HEK293T (cell line): ENCODE measurements at regions not wholly inside any gene's neighbourhood (a gene's known extent, or its start where the extent isn't known, plus 50 kb on each side); places are given as distances from the start of the nearest gene placed in this dataset.

Source experiments
- CTCF ChIA-PET: fragments of 350-600 bp; formaldehyde crosslinking; extraction: SDS; loops from one replicate; lab custom pipeline; 2021; ENCODE audit warnings: antibody characterized with exemption, inconsistent platforms; lab: Yijun Ruan, JAX
- POLR2A ChIA-PET: fragments of 350-600 bp; formaldehyde crosslinking; extraction: SDS; loops from one replicate; lab custom pipeline; 2020; ENCODE audit warnings: antibody characterized with exemption, inconsistent platforms; lab: Yijun Ruan, JAX
- DNase-seq: peaks from one replicate; pipeline ENCODE4 v3.0.0; 2012; ENCODE audit warnings: mixed read lengths; ENCODE audit errors: extremely low spot score
- ARNT ChIP-seq: fragments of 450-650 bp; IDR thresholded peaks from 2 replicates; pipeline ENCODE4 v1.6.1; 2017; ENCODE audit warnings: mild to moderate bottlenecking
- BHLHE40 ChIP-seq: fragments of 450-650 bp; IDR thresholded peaks from 2 replicates; pipeline ENCODE4 v1.6.1; 2016; ENCODE audit warnings: mild to moderate bottlenecking, moderate library complexity, borderline replicate concordance
- CTBP1 ChIP-seq: fragments of 450-650 bp; IDR thresholded peaks from 2 replicates; pipeline ENCODE4 v1.6.1; 2016; ENCODE audit warnings: borderline replicate concordance
- ELF4 ChIP-seq: fragments of 450-650 bp; IDR thresholded peaks from 2 replicates; pipeline ENCODE4 v1.6.1; 2017; ENCODE audit warnings: antibody characterized with exemption
- FOXA1 ChIP-seq: fragments of 450-650 bp; IDR thresholded peaks from 2 replicates; pipeline ENCODE4 v1.6.1; 2016; ENCODE audit warnings: mild to moderate bottlenecking
- FOXK2 ChIP-seq: fragments of 450-650 bp; IDR thresholded peaks from 2 replicates; pipeline ENCODE4 v1.6.1; 2016; ENCODE audit warnings: mild to moderate bottlenecking
- FOXM1 ChIP-seq: fragments of 450-650 bp; IDR thresholded peaks from 2 replicates; pipeline ENCODE4 v1.6.1; 2017; ENCODE audit warnings: mild to moderate bottlenecking, borderline replicate concordance
- HDGF ChIP-seq: fragments of 450-650 bp; IDR thresholded peaks from 2 replicates; pipeline ENCODE4 v1.6.1; 2017; ENCODE audit warnings: antibody characterized with exemption, borderline replicate concordance
- L3MBTL2 ChIP-seq: fragments of 450-650 bp; conservative IDR thresholded peaks from 2 replicates; pipeline ENCODE4 v1.6.1; 2016; ENCODE audit warnings: mild to moderate bottlenecking
- LEF1 ChIP-seq: fragments of 450-650 bp; IDR thresholded peaks from 2 replicates; pipeline ENCODE4 v1.6.1; 2017; ENCODE audit warnings: mild to moderate bottlenecking, borderline replicate concordance
- NFRKB ChIP-seq: fragments of 450-650 bp; IDR thresholded peaks from 2 replicates; pipeline ENCODE4 v1.6.1; 2016; ENCODE audit warnings: mild to moderate bottlenecking, moderate library complexity
- SP1 ChIP-seq: fragments of 450-650 bp; IDR thresholded peaks from 2 replicates; pipeline ENCODE4 v1.6.1; 2017
- SUZ12 ChIP-seq: fragments of 450-650 bp; IDR thresholded peaks from 2 replicates; pipeline ENCODE4 v1.6.1; 2016; ENCODE audit warnings: mild to moderate bottlenecking
- TARDBP ChIP-seq: fragments of 450-650 bp; IDR thresholded peaks from 2 replicates; pipeline ENCODE4 v1.6.1; 2016
- ZNF384 ChIP-seq: fragments of 450-650 bp; IDR thresholded peaks from 2 replicates; pipeline ENCODE4 v1.6.1; 2016
- TF ChIP-seq, protein P1 (sequence below): fragments of 450-650 bp; IDR thresholded peaks from 2 replicates; pipeline ENCODE4 v1.6.1; 2016

- CTCF ChIA-PET = no interaction called here
- POLR2A ChIA-PET = no interaction called here
- TF ChIP-seq FOXM1 (no peak), SUZ12 (no peak)
- no peak for DNase-seq
Measured at GRCh38 chr5:152499814-152500535, 94.9 kb upstream of the NMUR2 start.

GRCh38 chr5:152501294-152501693 lies 96.2 kb upstream of the NMUR2 start:
- no peak for DNase-seq
- ChIA-PET POLR2A (no interaction called here), CTCF (no interaction called here)
- TF ChIP-seq FOXA1 (no peak), FOXM1 (no peak), ARNT (no peak), ELF4 (no peak), CTBP1 (no peak), BHLHE40 (no peak), LEF1 (no peak), TARDBP (no peak), L3MBTL2 (no peak), SUZ12 (no peak), SP1 (no peak), ZNF384 (no peak), NFRKB (no peak)
- TF ChIP-seq, protein P1, sequence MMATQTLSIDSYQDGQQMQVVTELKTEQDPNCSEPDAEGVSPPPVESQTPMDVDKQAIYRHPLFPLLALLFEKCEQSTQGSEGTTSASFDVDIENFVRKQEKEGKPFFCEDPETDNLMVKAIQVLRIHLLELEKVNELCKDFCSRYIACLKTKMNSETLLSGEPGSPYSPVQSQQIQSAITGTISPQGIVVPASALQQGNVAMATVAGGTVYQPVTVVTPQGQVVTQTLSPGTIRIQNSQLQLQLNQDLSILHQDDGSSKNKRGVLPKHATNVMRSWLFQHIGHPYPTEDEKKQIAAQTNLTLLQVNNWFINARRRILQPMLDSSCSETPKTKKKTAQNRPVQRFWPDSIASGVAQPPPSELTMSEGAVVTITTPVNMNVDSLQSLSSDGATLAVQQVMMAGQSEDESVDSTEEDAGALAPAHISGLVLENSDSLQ = no peak

DNA sequence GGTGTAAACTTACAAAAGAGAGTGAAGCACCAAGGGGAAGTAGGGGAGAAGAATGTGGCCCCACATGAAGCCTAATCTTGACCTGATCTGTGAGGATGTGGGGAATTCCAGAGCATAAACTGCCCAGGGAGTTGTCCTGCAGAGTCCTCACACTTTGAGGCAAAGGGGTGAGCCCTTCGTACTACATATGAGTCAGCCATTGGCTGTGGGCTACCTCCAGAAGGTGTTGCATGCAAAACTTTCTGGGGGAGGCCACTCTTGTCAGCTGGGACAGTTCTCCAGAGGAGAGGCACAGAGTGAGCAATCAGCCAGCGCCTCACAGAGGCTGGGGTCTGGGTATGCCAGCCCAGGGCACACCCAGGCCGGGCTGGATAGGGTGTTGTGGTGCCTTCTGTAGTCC lies 98.1 kb upstream of the NMUR2 start:
- CTCF ChIA-PET = no interaction called here
- DNase-seq = no peak
- TF ChIP-seq BHLHE40 (no peak), L3MBTL2 (no peak), NFRKB (no peak), HDGF (no peak), CTBP1 (no peak), SP1 (no peak), LEF1 (no peak), FOXA1 (no peak), ELF4 (no peak), TARDBP (no peak), SUZ12 (no peak), FOXM1 (no peak)
- TF ChIP-seq, protein P1 = no peak
- POLR2A ChIA-PET = no interaction called here

DNA sequence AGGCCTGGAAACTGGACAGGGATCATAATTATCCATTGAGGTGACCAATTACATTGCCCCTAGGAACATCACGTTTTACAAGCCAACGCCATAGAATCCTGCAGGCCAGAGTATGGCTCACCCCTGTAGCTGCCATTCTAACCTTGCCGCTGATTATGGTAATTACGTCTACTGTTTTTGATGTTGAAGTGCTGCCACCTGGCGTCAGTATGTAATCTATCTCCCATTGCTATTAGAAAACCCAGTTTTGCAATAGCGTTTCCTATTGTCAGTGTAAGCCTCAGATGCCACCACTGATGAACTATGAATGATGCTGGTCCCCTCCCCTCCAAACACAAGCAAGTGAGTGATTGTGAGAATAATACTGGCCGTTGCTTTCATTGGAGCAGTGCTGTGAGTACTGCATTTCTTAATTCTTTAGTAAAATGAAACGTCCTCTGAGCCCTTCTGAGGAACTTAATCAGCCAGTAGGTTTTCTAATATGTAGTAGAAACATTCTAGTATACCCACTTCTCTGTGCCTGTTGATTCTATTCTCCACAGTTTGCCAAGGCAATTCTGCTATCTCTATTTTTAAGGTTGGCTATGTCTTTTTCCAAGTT lies 100.5 kb upstream of the NMUR2 start:
- POLR2A ChIA-PET = no interaction called here
- CTCF ChIA-PET = interaction anchor here (0.7 to 1.4 kb wide), 4 partner anchors 9 to 680 kb away, joined by 3 to 5 read pairs (median 4); no protein-coding TSS in a partner anchor
- peak; percentile 41 for DNase-seq
- TF ChIP-seq ELF4 = no peak
- TF ChIP-seq SUZ12 = no peak
- TF ChIP-seq, protein P1 = no peak
- TF ChIP-seq BHLHE40 = no peak
- no peak for TF ChIP-seq HDGF
- TF ChIP-seq L3MBTL2 = no peak
- TF ChIP-seq NFRKB = no peak
- TF ChIP-seq TARDBP = no peak
- TF ChIP-seq FOXA1 = no peak

DNA sequence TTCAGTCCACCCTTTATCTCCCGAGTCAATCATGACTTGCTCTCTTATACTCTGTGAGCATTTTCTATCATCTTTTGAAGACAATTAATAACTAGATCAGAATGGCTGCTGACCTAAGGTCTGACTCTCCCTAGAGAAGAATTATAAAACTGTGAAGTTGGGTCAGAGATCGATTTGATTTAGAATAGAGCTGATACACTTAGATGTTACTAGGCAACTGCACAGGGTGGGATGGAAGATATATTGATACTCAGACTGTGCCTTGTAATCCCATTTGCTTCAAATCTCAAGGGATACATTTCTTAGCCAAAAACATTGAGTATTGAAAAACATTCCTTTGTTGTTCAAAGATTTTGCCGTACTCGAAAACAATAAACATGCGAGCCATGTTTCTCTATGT lies 106.0 kb upstream of the NMUR2 start:
- TF ChIP-seq TARDBP (no peak), FOXK2 (no peak), FOXM1 (no peak), ELF4 (no peak), FOXA1 (no peak), ARNT (no peak), CTBP1 (no peak), BHLHE40 (no peak), NFRKB (no peak), ZNF384 (no peak), HDGF (no peak), LEF1 (no peak), SP1 (no peak), SUZ12 (no peak), L3MBTL2 (no peak)
- TF ChIP-seq, protein P1 = no peak
- ChIA-PET POLR2A (no interaction called here), CTCF (no interaction called here)
- DNase-seq = no peak

DNA sequence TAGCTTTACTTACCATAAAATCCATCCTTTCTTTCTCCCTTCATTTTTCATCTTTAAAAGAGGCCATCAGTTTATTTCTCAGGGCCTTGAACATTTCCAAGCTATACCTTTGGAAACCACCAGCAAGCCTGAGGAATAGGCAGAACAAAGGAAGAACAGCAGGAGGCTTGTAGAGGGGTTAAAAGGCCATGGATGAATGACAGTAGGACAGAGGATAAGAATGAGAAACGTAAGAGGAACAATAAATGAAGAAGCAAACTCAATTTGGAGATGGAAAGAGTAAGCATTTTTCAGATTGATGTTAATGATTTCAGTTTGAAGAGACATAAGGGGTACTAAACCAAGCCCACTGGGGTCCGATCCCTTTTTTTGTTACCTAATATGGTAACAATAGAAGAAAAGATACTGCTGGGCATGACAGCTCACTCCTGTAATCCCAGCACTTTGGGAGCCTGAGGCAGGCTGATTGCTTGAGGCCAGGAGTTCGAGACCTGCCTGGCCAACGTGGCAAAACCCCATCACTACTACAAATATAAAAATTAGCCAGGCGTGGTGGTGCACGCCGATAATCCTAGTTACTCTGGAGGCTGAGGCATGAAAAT lies 106.6 kb upstream of the NMUR2 start:
- POLR2A ChIA-PET = no interaction called here
- TF ChIP-seq BHLHE40 (no peak), ARNT (no peak), NFRKB (no peak), CTBP1 (no peak), FOXA1 (no peak), HDGF (no peak), ZNF384 (no peak), SP1 (no peak), ELF4 (no peak)
- TF ChIP-seq, protein P1 = no peak
- CTCF ChIA-PET = no interaction called here
- no peak for DNase-seq
